ENCODE measurements at regions not wholly inside any gene's neighbourhood (a gene's known extent, or its start where the extent isn't known, plus 50 kb on each side); places are given as distances from the start of the nearest gene placed in this dataset.
"Not testable (repeated sequence)": the region's sequence is repeated elsewhere in the genome, so short reads cannot be mapped to it uniquely, and the experiment has no call there.

DNA sequence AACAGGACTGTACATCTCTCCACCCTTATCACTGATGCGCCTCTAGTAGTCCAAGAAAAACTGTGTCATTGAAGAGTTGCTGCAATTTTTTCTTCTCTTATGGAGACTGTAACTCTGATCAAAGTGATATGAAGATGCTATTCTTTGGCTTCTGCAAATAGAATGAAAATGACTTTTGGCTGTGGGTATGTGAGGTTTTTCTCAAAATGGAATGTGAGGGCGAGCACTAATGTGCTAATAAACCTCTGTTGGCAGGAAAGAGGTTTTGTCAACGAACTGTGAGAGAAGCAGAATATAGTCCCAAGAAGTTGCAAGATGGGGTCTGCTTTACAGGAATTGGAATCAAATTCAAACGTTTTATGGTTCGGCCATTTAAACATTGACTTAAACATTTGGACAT is 252.0 kb upstream of the GAS1 start:
- H3K9me3 ChIP-seq = no peaks in the 10 kb centered on the region
- DNase-seq (no peak), ATAC-seq (no peak)
- intact Hi-C loops (cut with DNase I) = no loop called here
- H3K4me3 ChIP-seq = no peak overlapping the region
- no peak for TF ChIP-seq POLR2A (IDR thresholded peaks at IDR 0.05)
- TF ChIP-seq, protein P1, sequence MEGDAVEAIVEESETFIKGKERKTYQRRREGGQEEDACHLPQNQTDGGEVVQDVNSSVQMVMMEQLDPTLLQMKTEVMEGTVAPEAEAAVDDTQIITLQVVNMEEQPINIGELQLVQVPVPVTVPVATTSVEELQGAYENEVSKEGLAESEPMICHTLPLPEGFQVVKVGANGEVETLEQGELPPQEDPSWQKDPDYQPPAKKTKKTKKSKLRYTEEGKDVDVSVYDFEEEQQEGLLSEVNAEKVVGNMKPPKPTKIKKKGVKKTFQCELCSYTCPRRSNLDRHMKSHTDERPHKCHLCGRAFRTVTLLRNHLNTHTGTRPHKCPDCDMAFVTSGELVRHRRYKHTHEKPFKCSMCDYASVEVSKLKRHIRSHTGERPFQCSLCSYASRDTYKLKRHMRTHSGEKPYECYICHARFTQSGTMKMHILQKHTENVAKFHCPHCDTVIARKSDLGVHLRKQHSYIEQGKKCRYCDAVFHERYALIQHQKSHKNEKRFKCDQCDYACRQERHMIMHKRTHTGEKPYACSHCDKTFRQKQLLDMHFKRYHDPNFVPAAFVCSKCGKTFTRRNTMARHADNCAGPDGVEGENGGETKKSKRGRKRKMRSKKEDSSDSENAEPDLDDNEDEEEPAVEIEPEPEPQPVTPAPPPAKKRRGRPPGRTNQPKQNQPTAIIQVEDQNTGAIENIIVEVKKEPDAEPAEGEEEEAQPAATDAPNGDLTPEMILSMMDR (IDR thresholded peaks at IDR 0.05) = no peak
- no peaks in the 10 kb centered on the region for H3K4me1 ChIP-seq
- no peaks in the 10 kb centered on the region for H3K36me3 ChIP-seq (replicated peaks in 1 of 2; ENCODE audit: insufficient read depth in 1 of 2, low read depth in 2 of 2)
- WGBS, 2 donors = 57 to 67% methylated on average over 5 of the region's 5 CpGs
- H3K27ac ChIP-seq = no peak overlapping the region
- no peaks in the 10 kb centered on the region for H3K27me3 ChIP-seq

DNA sequence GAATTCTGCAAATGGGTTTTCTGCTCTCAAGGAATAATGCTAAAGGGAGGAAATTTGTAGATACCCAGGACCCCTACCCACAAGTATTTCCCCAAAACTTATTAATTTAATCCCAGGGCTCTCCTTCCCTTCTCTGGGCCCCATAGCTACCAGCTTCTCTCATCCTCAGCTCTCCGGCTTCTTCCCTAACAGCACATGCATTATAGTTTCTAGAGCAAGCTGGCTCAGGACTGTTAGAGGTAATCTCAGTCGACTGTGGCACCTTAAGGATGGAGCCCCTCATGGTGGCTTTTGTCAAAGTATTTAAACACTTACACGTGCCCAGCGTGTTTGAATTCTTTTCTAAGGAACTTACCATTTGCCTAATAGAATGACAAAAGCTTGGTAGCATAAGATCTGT is 252.5 kb upstream of the GAS1 start:
- no peak for ATAC-seq
- Histone ChIP-seq H3K36me3 (replicated peaks in 1 of 2; ENCODE audit: insufficient read depth in 1 of 2, low read depth in 2 of 2) (no peaks in the 10 kb centered on the region), H3K27me3 (no peaks in the 10 kb centered on the region), H3K4me3 (no peak overlapping the region), H3K27ac (no peak overlapping the region), H3K4me1 (no peaks in the 10 kb centered on the region), H3K9me3 (no peaks in the 10 kb centered on the region)
- intact Hi-C loops (cut with DNase I) = no loop called here
- DNase-seq = no peak
- TF ChIP-seq, protein P1 (IDR thresholded peaks at IDR 0.05) = no peak
- no peak for TF ChIP-seq POLR2A (IDR thresholded peaks at IDR 0.05)
- 58 to 61% methylated on average over 4 of the region's 4 CpGs for WGBS, 2 donors

DNA sequence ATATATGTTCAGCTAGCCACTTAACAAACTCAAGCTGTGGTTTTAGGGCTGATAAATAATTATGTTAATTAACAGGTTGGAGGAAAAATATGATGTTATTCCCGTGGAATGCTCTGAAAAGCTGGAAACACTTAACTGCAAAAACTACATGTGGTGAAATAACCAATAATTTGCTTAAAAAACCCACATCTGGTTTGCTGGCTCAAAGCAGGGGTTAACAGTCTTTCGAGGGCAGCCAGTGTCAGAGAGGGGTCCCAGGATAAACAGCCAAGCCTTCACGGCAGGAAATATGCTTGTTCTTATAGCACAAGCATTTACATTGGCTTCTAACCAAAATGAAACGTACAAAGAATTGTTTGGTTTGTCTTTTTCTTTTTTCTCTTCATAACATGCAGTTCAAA is 254.0 kb upstream of the GAS1 start:
- no peaks in the 10 kb centered on the region for H3K36me3 ChIP-seq (replicated peaks in 1 of 2; ENCODE audit: insufficient read depth in 1 of 2, low read depth in 2 of 2)
- no peak overlapping the region for H3K27ac ChIP-seq
- no peak overlapping the region for H3K4me3 ChIP-seq
- no peaks in the 10 kb centered on the region for H3K4me1 ChIP-seq
- intact Hi-C loops (cut with DNase I) = no loop called here
- no peak for DNase-seq
- no peak for ATAC-seq
- TF ChIP-seq, protein P1 (IDR thresholded peaks at IDR 0.05) = no peak
- no peak for TF ChIP-seq POLR2A (IDR thresholded peaks at IDR 0.05)
- WGBS, 2 donors = 11 to 15% methylated on average over 4 of the region's 4 CpGs
- H3K9me3 ChIP-seq = no peaks in the 10 kb centered on the region
- no peaks in the 10 kb centered on the region for H3K27me3 ChIP-seq

GRCh38 chr9:87206064-87206661 is 258.9 kb upstream of the GAS1 start:
- WGBS, 2 donors = 88 to 89% methylated on average over 7 of the region's 7 CpGs
- Histone ChIP-seq H3K4me1 (no peaks in the 10 kb centered on the region), H3K27me3 (no peaks in the 10 kb centered on the region), H3K9me3 (no peaks in the 10 kb centered on the region), H3K4me3 (no peak overlapping the region), H3K36me3 (replicated peaks in 1 of 2; ENCODE audit: insufficient read depth in 1 of 2, low read depth in 2 of 2) (no peaks in the 10 kb centered on the region), H3K27ac (no peak overlapping the region)
- no peak for TF ChIP-seq POLR2A (IDR thresholded peaks at IDR 0.05)
- TF ChIP-seq, protein P1 (IDR thresholded peaks at IDR 0.05) = no peak
- no peak for ATAC-seq
- no peak for DNase-seq
- intact Hi-C loops (cut with DNase I) = no loop called here

GRCh38 chr9:87210658-87211057 is 263.4 kb upstream of the GAS1 start:
- H3K9me3 ChIP-seq; H3K4me3 ChIP-seq; intact Hi-C loops (cut with DNase I); H3K4me1 ChIP-seq; DNase-seq; ATAC-seq; H3K27me3 ChIP-seq; H3K36me3 ChIP-seq (replicated peaks in 1 of 2; ENCODE audit: insufficient read depth in 1 of 2, low read depth in 2 of 2); H3K27ac ChIP-seq: not testable (repeated sequence)
- 87 to 94% methylated on average over 3 of the region's 3 CpGs for WGBS, 2 donors
